Skeletal muscle tissue (tissue), 3 donors: ENCODE measurements at regions not wholly inside any gene's neighbourhood (a gene's known extent, or its start where the extent isn't known, plus 50 kb on each side); places are given as distances from the start of the nearest gene placed in this dataset.

ENCODE experiments used
- H3K27ac ChIP-seq: one replicate; pipeline ENCODE4 v1.7.0; 2013; ENCODE audit warnings: mild to moderate bottlenecking, low read depth, low read length, inconsistent platforms
- H3K27me3 ChIP-seq, 3 donors: one replicate each; pipeline ENCODE4 v1.7.0; 2013; ENCODE audit warnings: low read length in 3 of 3; ENCODE audit not compliant: control insufficient read depth in 3 of 3, insufficient read depth in 3 of 3
- H3K36me3 ChIP-seq, 3 donors: one replicate each; pipeline ENCODE4 v1.7.0; 2013; ENCODE audit warnings: low read length in 3 of 3; ENCODE audit not compliant: control insufficient read depth in 3 of 3, insufficient read depth in 3 of 3
- H3K4me1 ChIP-seq, 3 donors: one replicate each; pipeline ENCODE4 v1.7.0; 2013; ENCODE audit warnings: low read length in 3 of 3, mild to moderate bottlenecking in 3 of 3; ENCODE audit not compliant: control insufficient read depth in 3 of 3, insufficient read depth in 3 of 3
- H3K4me3 ChIP-seq, 3 donors: one replicate each; pipeline ENCODE4 v1.7.0; 2013; ENCODE audit warnings: low read length in 3 of 3
- H3K9ac ChIP-seq, 3 donors: one replicate each; pipeline ENCODE4 v1.7.0; 2013; ENCODE audit warnings: low read length in 3 of 3, mild to moderate bottlenecking in 3 of 3, moderate library complexity in 2 of 3, low read depth in 1 of 3
- H3K9me3 ChIP-seq, 3 donors: one replicate each; pipeline ENCODE4 v1.7.0; 2013; ENCODE audit warnings: low read length in 3 of 3; ENCODE audit not compliant: control insufficient read depth in 3 of 3
- donor health status: Osteomylitis.

DNA sequence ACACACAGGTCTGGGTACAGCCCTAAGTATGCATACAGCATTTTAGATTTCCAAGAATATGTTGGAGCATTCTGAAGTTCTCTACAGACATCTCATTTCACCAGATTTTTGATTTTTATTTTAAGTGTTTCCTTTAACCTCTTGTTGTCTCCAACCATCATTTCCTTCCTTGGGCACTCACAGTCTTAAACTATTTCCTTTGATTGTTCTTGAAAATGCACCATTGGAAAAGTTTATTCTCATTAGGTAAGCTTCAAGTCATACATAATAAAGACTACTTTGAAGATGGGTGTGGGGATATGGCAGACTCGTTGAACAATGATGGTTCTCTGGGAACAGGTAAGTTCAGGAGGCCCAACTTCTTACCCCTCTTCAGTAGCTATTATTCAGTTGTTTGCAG is 1174.6 kb downstream of the CDH12 start:
- H3K9me3 ChIP-seq: no peaks in the 10 kb centered on the region
- no peak overlapping the region for H3K27ac ChIP-seq
- H3K4me1 ChIP-seq: no peaks in the 10 kb centered on the region
- no peak overlapping the region for H3K9ac ChIP-seq
- H3K27me3 ChIP-seq: no peaks in the 10 kb centered on the region
- H3K36me3 ChIP-seq: no peaks in the 10 kb centered on the region
- no peak overlapping the region for H3K4me3 ChIP-seq

DNA sequence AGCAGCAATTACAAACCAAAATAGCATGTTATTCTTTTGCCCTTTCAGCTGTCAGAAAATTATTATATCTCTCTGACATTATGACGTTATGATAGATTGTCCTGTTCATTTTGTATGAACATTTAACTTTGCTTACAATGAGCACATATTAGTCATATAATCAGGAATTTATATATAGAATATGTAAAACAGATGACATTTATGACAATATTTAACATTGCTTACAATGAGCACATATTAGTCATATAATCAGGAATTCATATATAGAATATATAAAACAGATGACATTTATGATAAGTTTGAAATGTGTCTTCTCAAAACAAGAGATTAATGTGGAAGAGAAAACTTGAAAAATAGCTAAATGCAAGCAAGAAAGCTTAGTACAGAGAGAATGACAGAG is 1180.2 kb downstream of the CDH12 start:
- Histone ChIP-seq H3K4me3 (no peak overlapping the region), H3K4me1 (no peaks in the 10 kb centered on the region), H3K9me3 (no peaks in the 10 kb centered on the region), H3K27ac (no peak overlapping the region), H3K27me3 (no peaks in the 10 kb centered on the region), H3K9ac (no peak overlapping the region), H3K36me3 (no peaks in the 10 kb centered on the region)

DNA sequence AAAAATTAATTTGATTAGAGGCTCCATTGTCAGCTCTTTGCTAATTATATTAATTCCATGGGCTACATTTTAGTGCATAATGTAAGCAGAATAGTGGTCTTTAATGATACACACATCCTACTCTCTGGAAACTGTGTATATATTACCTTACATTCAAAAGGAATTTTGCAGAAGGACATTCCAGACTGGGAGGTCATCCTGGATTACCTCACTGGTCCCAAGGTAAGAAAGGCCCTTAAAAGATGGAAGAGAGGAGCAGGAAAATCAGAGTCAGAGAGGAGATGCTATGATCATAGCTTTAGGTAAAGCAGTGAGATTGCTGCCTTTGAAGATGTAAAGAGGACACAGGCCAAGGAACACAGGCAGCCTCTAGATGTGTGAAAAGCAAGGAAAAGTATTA is 1180.8 kb downstream of the CDH12 start:
- Histone ChIP-seq H3K4me1 (no peaks in the 10 kb centered on the region), H3K27me3 (no peaks in the 10 kb centered on the region), H3K4me3 (no peak overlapping the region), H3K36me3 (no peaks in the 10 kb centered on the region), H3K9me3 (no peaks in the 10 kb centered on the region), H3K27ac (no peak overlapping the region), H3K9ac (no peak overlapping the region)

DNA sequence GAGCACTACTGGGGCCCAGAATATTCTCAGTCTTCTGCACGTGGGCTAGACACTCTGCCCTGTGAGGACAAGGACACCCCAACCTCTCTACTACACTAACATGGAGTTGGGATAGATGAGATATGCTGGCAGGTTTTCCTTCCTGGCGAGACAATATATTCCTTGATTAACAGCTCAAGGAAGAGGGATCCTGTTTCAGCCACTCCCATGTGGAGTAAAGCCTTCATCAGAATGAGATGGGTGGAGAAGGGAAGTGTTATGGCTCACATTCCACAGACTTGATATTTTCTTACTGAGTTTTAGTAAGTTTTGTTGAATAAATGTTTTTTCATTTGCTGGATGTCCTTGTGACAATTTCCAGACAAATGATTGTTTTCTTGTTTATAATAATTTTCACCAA is 1187.6 kb downstream of the CDH12 start:
- Histone ChIP-seq H3K27me3 (no peaks in the 10 kb centered on the region), H3K9ac (no peak overlapping the region), H3K36me3 (no peaks in the 10 kb centered on the region), H3K4me3 (no peak overlapping the region), H3K27ac (no peak overlapping the region), H3K9me3 (no peaks in the 10 kb centered on the region), H3K4me1 (no peaks in the 10 kb centered on the region)

DNA sequence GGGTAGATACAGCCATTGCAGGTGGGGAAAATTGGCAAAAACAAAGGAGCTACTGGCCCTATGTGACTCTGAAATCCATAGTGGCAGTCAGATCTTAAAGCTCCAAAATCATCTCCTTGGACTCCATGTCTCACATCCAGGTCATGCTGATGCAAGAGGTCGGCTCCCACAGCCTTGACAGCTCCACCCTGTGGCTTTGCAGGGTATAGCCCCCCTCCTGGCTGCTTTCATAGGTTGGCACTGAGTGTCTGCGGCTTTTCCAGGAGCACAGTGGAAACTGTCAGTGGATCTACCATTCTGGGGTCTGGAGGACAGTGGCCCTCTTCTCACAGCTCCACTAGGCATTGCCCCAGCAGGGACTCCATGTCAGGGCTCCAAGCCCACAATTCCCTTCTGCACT is 1190.1 kb downstream of the CDH12 start:
- H3K9me3 ChIP-seq: no peaks in the 10 kb centered on the region
- H3K36me3 ChIP-seq: no peaks in the 10 kb centered on the region
- H3K4me1 ChIP-seq: no peaks in the 10 kb centered on the region
- no peak overlapping the region for H3K27ac ChIP-seq
- no peaks in the 10 kb centered on the region for H3K27me3 ChIP-seq
- H3K9ac ChIP-seq: no peak overlapping the region
- H3K4me3 ChIP-seq: no peak overlapping the region

DNA sequence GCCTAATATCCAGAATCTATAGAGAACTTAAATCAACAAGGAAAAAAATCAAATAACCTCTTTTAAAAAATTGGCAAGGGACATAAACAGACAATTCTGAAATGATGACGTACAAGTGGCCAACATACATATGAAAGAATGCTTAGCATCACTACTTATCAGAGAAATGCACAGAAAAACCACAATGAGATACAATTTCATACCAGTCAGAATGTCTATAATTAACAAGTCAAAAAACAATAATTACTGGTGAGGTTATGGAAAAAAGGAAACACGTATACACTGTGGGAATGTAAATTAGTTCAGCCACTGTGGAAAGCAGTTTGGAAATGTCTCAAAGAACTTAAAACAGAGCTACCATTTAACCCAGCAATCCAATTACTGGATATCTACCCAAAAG is 1192.0 kb downstream of the CDH12 start:
- Histone ChIP-seq H3K9me3 (no peaks in the 10 kb centered on the region), H3K4me1 (no peaks in the 10 kb centered on the region), H3K9ac (no peak overlapping the region), H3K36me3 (no peaks in the 10 kb centered on the region), H3K4me3 (no peak overlapping the region), H3K27ac (no peak overlapping the region), H3K27me3 (no peaks in the 10 kb centered on the region)

DNA sequence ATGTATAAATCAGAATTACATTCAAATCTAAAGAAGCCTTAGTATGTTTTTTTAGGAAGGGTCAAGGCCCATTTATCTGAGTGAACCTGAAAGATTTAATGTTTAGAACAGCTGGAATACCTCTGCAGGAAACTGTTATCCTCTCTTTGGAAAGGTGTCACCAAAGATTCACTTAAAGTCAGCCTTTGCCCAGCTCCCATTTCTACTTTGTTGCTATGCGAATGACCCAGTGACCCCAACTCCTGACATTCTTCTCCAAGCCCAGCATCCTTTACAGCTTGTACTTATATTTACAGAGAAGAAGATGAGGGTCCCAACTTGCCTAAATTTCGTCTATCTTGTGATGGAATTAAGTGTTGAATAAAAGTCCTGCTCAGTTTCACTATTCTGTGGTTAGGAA is 1198.6 kb downstream of the CDH12 start:
- Histone ChIP-seq H3K4me1 (no peaks in the 10 kb centered on the region), H3K4me3 (no peak overlapping the region), H3K9me3 (no peaks in the 10 kb centered on the region), H3K27me3 (no peaks in the 10 kb centered on the region), H3K36me3 (no peaks in the 10 kb centered on the region), H3K27ac (no peak overlapping the region), H3K9ac (no peak overlapping the region)

DNA sequence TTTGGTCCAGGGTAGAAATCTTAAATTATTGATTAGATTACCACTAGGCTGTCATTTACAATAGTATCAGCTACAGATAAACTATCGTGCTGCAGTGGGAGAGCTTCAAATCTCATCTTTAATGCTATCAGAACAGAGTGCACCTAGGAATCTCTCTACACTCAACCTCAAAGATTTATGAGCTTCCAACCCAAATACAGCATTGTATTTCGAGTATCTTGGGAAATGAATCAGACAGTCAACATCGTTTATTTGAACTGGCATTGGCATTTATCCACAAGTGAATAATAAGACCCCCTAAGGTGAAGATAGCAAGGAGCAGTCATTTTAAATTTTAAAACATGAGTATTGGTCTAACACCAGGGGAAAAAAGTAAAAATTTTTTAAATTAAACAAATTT is 1203.2 kb downstream of the CDH12 start:
- Histone ChIP-seq H3K9me3 (no peaks in the 10 kb centered on the region), H3K4me1 (no peaks in the 10 kb centered on the region), H3K27me3 (no peaks in the 10 kb centered on the region), H3K27ac (no peak overlapping the region), H3K9ac (no peak overlapping the region), H3K36me3 (no peaks in the 10 kb centered on the region), H3K4me3 (no peak overlapping the region)

DNA sequence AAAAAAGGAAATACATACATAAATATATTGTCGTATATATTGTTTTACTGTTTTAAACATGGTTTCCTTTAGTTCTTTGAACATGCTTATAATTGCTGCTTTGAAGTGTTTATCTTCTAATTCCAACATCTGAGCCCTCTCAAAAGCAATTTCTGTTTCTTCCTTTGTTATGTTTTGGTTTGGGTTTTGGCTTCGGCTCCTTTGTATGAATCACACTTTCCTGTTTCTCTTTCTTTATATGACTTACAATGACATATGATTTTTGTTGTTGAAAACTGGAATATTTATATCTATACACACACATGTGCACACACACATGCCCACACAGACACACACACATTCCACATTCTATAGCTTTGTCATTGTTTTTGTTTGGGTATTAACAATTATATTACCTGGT is 1206.7 kb downstream of the CDH12 start:
- H3K9ac ChIP-seq: no peak overlapping the region
- no peaks in the 10 kb centered on the region for H3K36me3 ChIP-seq
- no peak overlapping the region for H3K27ac ChIP-seq
- H3K4me3 ChIP-seq: no peak overlapping the region
- no peaks in the 10 kb centered on the region for H3K4me1 ChIP-seq
- no peaks in the 10 kb centered on the region for H3K9me3 ChIP-seq
- H3K27me3 ChIP-seq: no peaks in the 10 kb centered on the region

DNA sequence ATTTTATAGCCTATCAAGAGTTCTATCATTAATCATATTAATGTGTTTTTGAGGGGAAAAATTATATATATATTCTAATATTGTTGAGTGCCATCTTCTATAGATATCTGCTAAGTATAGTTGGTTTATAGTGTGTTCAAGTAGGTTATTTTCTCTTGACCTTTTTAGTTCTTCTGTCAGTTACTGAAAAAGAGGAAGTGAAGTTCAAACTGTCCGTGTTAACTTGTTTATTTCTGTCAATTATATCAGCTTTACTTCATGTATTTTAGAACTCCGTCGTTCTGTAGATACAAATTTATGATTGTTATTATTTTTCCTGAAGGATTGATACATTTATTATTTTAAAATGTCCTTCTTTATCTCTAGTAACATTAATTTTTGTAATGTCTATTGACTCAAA is 1209.1 kb downstream of the CDH12 start:
- no peaks in the 10 kb centered on the region for H3K27me3 ChIP-seq
- no peak overlapping the region for H3K27ac ChIP-seq

DNA sequence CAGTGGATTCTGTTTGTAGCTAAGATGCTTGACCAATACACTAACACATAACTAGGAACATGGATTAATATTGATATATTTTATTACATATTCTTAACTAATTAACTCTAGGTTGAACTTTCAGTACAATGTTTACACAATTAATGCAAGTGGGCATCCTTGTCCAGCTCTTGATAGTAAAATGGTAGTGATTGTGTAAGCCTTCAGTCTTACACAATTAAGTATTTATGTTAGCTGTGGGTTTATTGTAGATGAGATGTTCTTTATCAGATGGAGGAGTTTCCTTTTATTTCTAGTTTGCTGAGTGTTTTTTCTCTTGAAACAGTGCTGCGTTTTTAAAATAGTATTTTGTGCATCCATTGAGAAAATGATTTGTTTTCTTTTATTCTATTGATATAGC is 1210.8 kb downstream of the CDH12 start:
- Histone ChIP-seq H3K27me3 (no peaks in the 10 kb centered on the region), H3K27ac (no peak overlapping the region), H3K9ac (no peak overlapping the region), H3K9me3 (no peaks in the 10 kb centered on the region), H3K4me3 (no peak overlapping the region), H3K36me3 (no peaks in the 10 kb centered on the region), H3K4me1 (no peaks in the 10 kb centered on the region)

More for the DNA sequence above, 1209.1 kb downstream of the CDH12 start:
- no peaks in the 10 kb centered on the region for H3K36me3 ChIP-seq
- no peaks in the 10 kb centered on the region for H3K4me1 ChIP-seq
- no peaks in the 10 kb centered on the region for H3K9me3 ChIP-seq
- H3K9ac ChIP-seq: no peak overlapping the region
- no peak overlapping the region for H3K4me3 ChIP-seq
